Activated CD8-positive, alpha-beta memory T cell treated with anti-CD3 and anti-CD28 coated beads, Interleukin-2, amount 50 U/mL, for 4 hours (primary cell): ENCODE measurements at regions not wholly inside any gene's neighbourhood (a gene's known extent, or its start where the extent isn't known, plus 50 kb on each side); places are given as distances from the start of the nearest gene placed in this dataset.
"Not testable (repeated sequence)": the region's sequence is repeated elsewhere in the genome, so short reads cannot be mapped to it uniquely, and the experiment has no call there.

Source experiments
- DNase-seq: peaks from one replicate; pipeline ENCODE4 v3.0.0-alpha.2; 2020

- DNase-seq: no peak
These were observed 91.9 kb upstream of the PRR23C start for GRCh38 chr3:139136469-139137202.

- no peak for DNase-seq
These were observed 95.9 kb upstream of the PRR23C start for GRCh38 chr3:139140553-139140952.

- DNase-seq: not testable (repeated sequence)
These were observed 101.3 kb upstream of the PRR23C start for GRCh38 chr3:139145980-139146379.

GRCh38 chr3:139151530-139151929 lies 106.8 kb upstream of the PRR23C start:
- DNase-seq: no peak

- DNase-seq: not testable (repeated sequence)
These were observed 108.7 kb upstream of the PRR23C start for GRCh38 chr3:139153434-139153833.

GRCh38 chr3:139157161-139157932 lies 112.7 kb upstream of the PRR23C start:
- no peak for DNase-seq

GRCh38 chr3:139159356-139159755 lies 114.7 kb upstream of the PRR23C start:
- DNase-seq: no peak

GRCh38 chr3:139173372-139174108 lies 128.8 kb upstream of the PRR23C start:
- DNase-seq: no peak

GRCh38 chr3:139180489-139180888 lies 135.8 kb upstream of the PRR23C start:
- DNase-seq: no peak

- DNase-seq: no peak
These were observed 137.5 kb upstream of the PRR23C start for GRCh38 chr3:139182143-139182542.

GRCh38 chr3:139182598-139182997 lies 137.9 kb upstream of the PRR23C start:
- no peak for DNase-seq

- no peak for DNase-seq
These were observed 140.8 kb upstream of the PRR23C start for GRCh38 chr3:139185527-139185926.

- DNase-seq: no peak
These were observed 142.5 kb upstream of the PRR23C start for GRCh38 chr3:139187154-139187553.

GRCh38 chr3:139187648-139188047 lies 143.0 kb upstream of the PRR23C start:
- no peak for DNase-seq

- no peak for DNase-seq
These were observed 145.3 kb upstream of the PRR23C start for GRCh38 chr3:139189943-139190342.

GRCh38 chr3:139194421-139194820 lies 149.4 kb upstream of the MRPS22 start:
- DNase-seq: not testable (repeated sequence)

- not testable (repeated sequence) for DNase-seq
These were observed 147.7 kb upstream of the MRPS22 start for GRCh38 chr3:139196146-139196545.

- no peak for DNase-seq
These were observed 146.6 kb upstream of the MRPS22 start for GRCh38 chr3:139197251-139197650.

GRCh38 chr3:139198186-139198585 lies 145.6 kb upstream of the MRPS22 start:
- DNase-seq: no peak

GRCh38 chr3:139198929-139199328 lies 144.9 kb upstream of the MRPS22 start:
- no peak for DNase-seq

- DNase-seq: no peak
These were observed 144.3 kb upstream of the MRPS22 start for GRCh38 chr3:139199421-139200010.

GRCh38 chr3:139201446-139202225 lies 142.2 kb upstream of the MRPS22 start:
- no peak for DNase-seq
